HepG2 (cell line): ENCODE measurements at regions not wholly inside any gene's neighbourhood (a gene's known extent, or its start where the extent isn't known, plus 50 kb on each side); places are given as distances from the start of the nearest gene placed in this dataset.

ENCODE experiments used
- CBX1 ChIP-seq: IDR thresholded peaks from one replicate; pipeline ENCODE4 v1.6.1; 2016; ENCODE audit warnings: antibody characterized with exemption, low read depth
- CCAR2 ChIP-seq: fragments of 200-400 bp; formaldehyde crosslinking; optimal IDR thresholded peaks from 2 replicates; pipeline ENCODE3; 2018; ENCODE audit warnings: low read depth, mild to moderate bottlenecking, low read length, moderate library complexity
- FOXK2 ChIP-seq: fragments of 450-650 bp; IDR thresholded peaks from 2 replicates; pipeline ENCODE4 v1.6.1; 2016
- PHF5A ChIP-seq: IDR thresholded peaks from one replicate; pipeline ENCODE4 v1.6.1; 2018; ENCODE audit warnings: low read depth, missing genetic modification reagents; ENCODE audit not compliant: unreplicated experiment
- ZNF558 ChIP-seq: sonication (generic); formaldehyde crosslinking; IDR thresholded peaks from 2 replicates; pipeline ENCODE4 v1.9.0; 2022; ENCODE audit warnings: mild to moderate bottlenecking, missing genetic modification reagents, borderline replicate concordance
- TF ChIP-seq, protein P1 (sequence below): sonication (generic); formaldehyde crosslinking; IDR thresholded peaks from 2 replicates; pipeline ENCODE4 v1.5.0; 2020; ENCODE audit warnings: mild to moderate bottlenecking, missing genetic modification reagents, moderate library complexity
- TF ChIP-seq, protein P2 (sequence below): sonication (generic); formaldehyde crosslinking; conservative IDR thresholded peaks from 2 replicates; pipeline ENCODE4 v1.4.0; 2020; ENCODE audit warnings: missing genetic modification reagents

DNA sequence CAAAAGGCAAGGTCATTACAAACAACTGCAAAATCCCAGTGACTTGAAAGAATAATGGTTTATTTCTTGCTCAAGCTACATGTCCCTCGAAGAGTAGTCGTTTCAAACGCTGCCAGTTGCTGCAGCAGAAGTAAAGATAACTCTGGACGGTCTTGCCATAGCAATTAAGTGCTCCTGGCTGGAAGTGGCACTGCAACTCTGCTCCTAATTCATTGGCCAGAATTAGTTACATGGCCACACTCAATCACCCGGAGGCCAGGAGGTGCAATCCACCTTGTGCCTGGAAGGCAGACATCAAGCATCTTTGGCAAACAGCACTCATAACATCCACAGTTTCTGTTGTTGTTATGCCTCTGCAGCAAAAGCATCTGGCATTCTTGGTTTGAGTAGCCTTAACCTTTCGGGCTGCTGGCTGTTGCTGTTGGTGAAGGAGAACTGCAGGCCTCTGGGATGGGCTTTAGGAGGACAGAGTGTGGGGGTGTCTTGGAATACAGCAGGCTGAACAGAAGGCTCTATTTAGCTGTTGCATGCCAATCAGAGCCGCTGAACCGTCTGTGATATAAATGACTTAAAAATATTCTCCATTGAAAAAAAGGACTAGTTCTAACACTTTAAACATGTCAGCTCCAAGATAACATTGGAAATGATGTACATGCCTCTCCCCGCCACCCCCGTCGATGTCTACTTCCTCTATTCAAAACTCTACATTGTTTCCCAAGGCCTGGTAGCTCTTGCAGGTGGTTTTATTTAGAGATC is 123.5 kb upstream of the DYRK2 start:
- TF ChIP-seq, protein P1, sequence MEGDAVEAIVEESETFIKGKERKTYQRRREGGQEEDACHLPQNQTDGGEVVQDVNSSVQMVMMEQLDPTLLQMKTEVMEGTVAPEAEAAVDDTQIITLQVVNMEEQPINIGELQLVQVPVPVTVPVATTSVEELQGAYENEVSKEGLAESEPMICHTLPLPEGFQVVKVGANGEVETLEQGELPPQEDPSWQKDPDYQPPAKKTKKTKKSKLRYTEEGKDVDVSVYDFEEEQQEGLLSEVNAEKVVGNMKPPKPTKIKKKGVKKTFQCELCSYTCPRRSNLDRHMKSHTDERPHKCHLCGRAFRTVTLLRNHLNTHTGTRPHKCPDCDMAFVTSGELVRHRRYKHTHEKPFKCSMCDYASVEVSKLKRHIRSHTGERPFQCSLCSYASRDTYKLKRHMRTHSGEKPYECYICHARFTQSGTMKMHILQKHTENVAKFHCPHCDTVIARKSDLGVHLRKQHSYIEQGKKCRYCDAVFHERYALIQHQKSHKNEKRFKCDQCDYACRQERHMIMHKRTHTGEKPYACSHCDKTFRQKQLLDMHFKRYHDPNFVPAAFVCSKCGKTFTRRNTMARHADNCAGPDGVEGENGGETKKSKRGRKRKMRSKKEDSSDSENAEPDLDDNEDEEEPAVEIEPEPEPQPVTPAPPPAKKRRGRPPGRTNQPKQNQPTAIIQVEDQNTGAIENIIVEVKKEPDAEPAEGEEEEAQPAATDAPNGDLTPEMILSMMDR: no peak
- TF ChIP-seq, protein P2, sequence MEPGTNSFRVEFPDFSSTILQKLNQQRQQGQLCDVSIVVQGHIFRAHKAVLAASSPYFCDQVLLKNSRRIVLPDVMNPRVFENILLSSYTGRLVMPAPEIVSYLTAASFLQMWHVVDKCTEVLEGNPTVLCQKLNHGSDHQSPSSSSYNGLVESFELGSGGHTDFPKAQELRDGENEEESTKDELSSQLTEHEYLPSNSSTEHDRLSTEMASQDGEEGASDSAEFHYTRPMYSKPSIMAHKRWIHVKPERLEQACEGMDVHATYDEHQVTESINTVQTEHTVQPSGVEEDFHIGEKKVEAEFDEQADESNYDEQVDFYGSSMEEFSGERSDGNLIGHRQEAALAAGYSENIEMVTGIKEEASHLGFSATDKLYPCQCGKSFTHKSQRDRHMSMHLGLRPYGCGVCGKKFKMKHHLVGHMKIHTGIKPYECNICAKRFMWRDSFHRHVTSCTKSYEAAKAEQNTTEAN (CRISPR knock-in tag): no peak
- TF ChIP-seq CBX1: no peak
- no peak for TF ChIP-seq CCAR2
- TF ChIP-seq PHF5A (CRISPR knock-in tag): no peak
- no peak for TF ChIP-seq FOXK2
- no peak for TF ChIP-seq ZNF558
